ENCODE measurements at regions not wholly inside any gene's neighbourhood (a gene's known extent, or its start where the extent isn't known, plus 50 kb on each side); places are given as distances from the start of the nearest gene placed in this dataset.

- Mint-ChIP-seq H3K4me3 (no peak overlapping the region), H3K36me3 (no peaks in the 10 kb centered on the region), H3K27ac (no peak overlapping the region), H3K9me3 (no peaks in the 10 kb centered on the region), H3K27me3 (ENCODE audit: low read depth) (peaks cover 10% of the 10 kb centered on the region), H3K4me1 (no peaks in the 10 kb centered on the region)
- CTCF ChIA-PET: no interaction called here
- POLR2A ChIA-PET: no interaction called here
- ATAC-seq (no peak), DNase-seq (ENCODE audit: low spot score) (no peak)
- TF ChIP-seq ATF6 (CRISPR knock-in tag; IDR thresholded peaks at IDR 0.05) (no peak), ZNF317 (CRISPR knock-in tag; IDR thresholded peaks at IDR 0.05; ENCODE audit: borderline replicate concordance, low read depth) (no peak), ZNF121 (CRISPR knock-in tag; IDR thresholded peaks at IDR 0.05) (no peak), ERG (CRISPR knock-in tag; IDR thresholded peaks at IDR 0.05) (no peak), MYBL2 (CRISPR knock-in tag; IDR thresholded peaks at IDR 0.05) (no peak), HMGA2 (CRISPR knock-in tag; IDR thresholded peaks at IDR 0.05) (no peak), STAT6 (CRISPR knock-in tag; conservative IDR thresholded peaks at IDR 0.05; ENCODE audit: low read depth) (no peak), ATF2 (CRISPR knock-in tag; IDR thresholded peaks at IDR 0.05; ENCODE audit: borderline replicate concordance, low read depth) (no peak), FOXP4 (CRISPR knock-in tag; IDR thresholded peaks at IDR 0.05) (no peak), ESRRA (CRISPR knock-in tag; IDR thresholded peaks at IDR 0.05; ENCODE audit: borderline replicate concordance) (no peak), SMAD3 (CRISPR knock-in tag; IDR thresholded peaks at IDR 0.05; ENCODE audit: borderline replicate concordance) (no peak), PRDM15 (CRISPR knock-in tag; IDR thresholded peaks at IDR 0.05) (no peak), E2F5 (CRISPR knock-in tag; IDR thresholded peaks at IDR 0.05) (no peak), ATF1 (CRISPR knock-in tag; IDR thresholded peaks at IDR 0.05) (no peak), TEAD4 (CRISPR knock-in tag; IDR thresholded peaks at IDR 0.05) (no peak), CREB1 (CRISPR knock-in tag; IDR thresholded peaks at IDR 0.05) (no peak)
Measured at GRCh38 chr2:128742467-128742866, 423.8 kb upstream of the HS6ST1 start.
